GM18951 (cell line): ENCODE measurements at regions not wholly inside any gene's neighbourhood (a gene's known extent, or its start where the extent isn't known, plus 50 kb on each side); places are given as distances from the start of the nearest gene placed in this dataset.
"Not testable (repeated sequence)": the region's sequence is repeated elsewhere in the genome, so short reads cannot be mapped to it uniquely, and the experiment has no call there.

Experiments
- POLR2A ChIP-seq: IDR thresholded peaks from 4 replicates; pipeline ENCODE4 v1.6.1; 2011; ENCODE audit warnings: mild to moderate bottlenecking; ENCODE audit not compliant: insufficient read length, insufficient read depth; ENCODE audit errors: extremely low read depth
- in situ Hi-C: fragments of 300-500 bp; cut with MboI; formaldehyde crosslinking; loops from one replicate; pipeline ENCODE4 v1.12.0; 2022; ENCODE audit warnings: low sequenced_read_pairs, mixed read lengths, inconsistent platforms; ENCODE audit not compliant: unreplicated experiment

GRCh38 chr7:19964246-19964645 lies 190.8 kb upstream of the TMEM196 start:
- no peak for TF ChIP-seq POLR2A

GRCh38 chr7:19963695-19964094 lies 190.3 kb upstream of the TMEM196 start:
- in situ Hi-C loops, result no loop called here
- no peak for TF ChIP-seq POLR2A

More at GRCh38 chr7:19964246-19964645, 190.8 kb upstream of the TMEM196 start:
- in situ Hi-C loops, result no loop called here

- in situ Hi-C loops, result no loop called here
- no peak for TF ChIP-seq POLR2A
Observed at GRCh38 chr7:19958309-19958896, 185.0 kb upstream of the TMEM196 start.

GRCh38 chr7:19957664-19958063 lies 184.2 kb upstream of the TMEM196 start:
- TF ChIP-seq POLR2A, result no peak
- in situ Hi-C loops, result no loop called here

- in situ Hi-C loops, result not testable (repeated sequence)
Observed at GRCh38 chr7:19954166-19954565, 180.7 kb upstream of the TMEM196 start.

- in situ Hi-C loops, result not testable (repeated sequence)
Observed at GRCh38 chr7:19953411-19953810, 180.0 kb upstream of the TMEM196 start.

GRCh38 chr7:19948160-19948559 lies 174.7 kb upstream of the TMEM196 start:
- in situ Hi-C loops, result no loop called here
- TF ChIP-seq POLR2A, result no peak

- no peak for TF ChIP-seq POLR2A
- in situ Hi-C loops, result no loop called here
Observed at GRCh38 chr7:19944363-19945120, 171.1 kb upstream of the TMEM196 start.

- in situ Hi-C loops, result no loop called here
- TF ChIP-seq POLR2A, result no peak
Observed at GRCh38 chr7:19939746-19940145, 166.3 kb upstream of the TMEM196 start.

GRCh38 chr7:19932549-19933249 lies 159.3 kb upstream of the TMEM196 start:
- no peak for TF ChIP-seq POLR2A
- in situ Hi-C loops, result no loop called here

GRCh38 chr7:19930851-19931250 lies 157.4 kb upstream of the TMEM196 start:
- TF ChIP-seq POLR2A, result no peak
- in situ Hi-C loops, result no loop called here

GRCh38 chr7:19930051-19930450 lies 156.6 kb upstream of the TMEM196 start:
- in situ Hi-C loops, result no loop called here
- no peak for TF ChIP-seq POLR2A

GRCh38 chr7:19928247-19928646 lies 154.8 kb upstream of the TMEM196 start:
- no peak for TF ChIP-seq POLR2A
- in situ Hi-C loops, result no loop called here

- TF ChIP-seq POLR2A, result no peak
- in situ Hi-C loops, result no loop called here
Observed at GRCh38 chr7:19920705-19921104, 147.3 kb upstream of the TMEM196 start.
